H1 (cell line): ENCODE measurements at regions not wholly inside any gene's neighbourhood (a gene's known extent, or its start where the extent isn't known, plus 50 kb on each side); places are given as distances from the start of the nearest gene placed in this dataset.

Source experiments
- CTCF ChIA-PET: fragments of 300-600 bp; sonication (Branson Sonifier 250); formaldehyde crosslinking; loops from one replicate; lab custom pipeline; 2021; ENCODE audit not compliant: partially characterized antibody; lab: Charles Lee
- POLR2A ChIA-PET: fragments of 300-600 bp; sonication (Branson Sonifier 250); formaldehyde crosslinking; loops from one replicate; lab custom pipeline; 2021; ENCODE audit warnings: inconsistent platforms; ENCODE audit not compliant: partially characterized antibody; lab: Charles Lee
- DNase-seq, 2 experiments: peaks; one replicate each; pipeline versions ENCODE4 v3.0.0 to v3.0.0-alpha.2; 2010 to 2022; ENCODE audit warnings: low spot score in 2 of 2, low read depth in 1 of 2, mixed read lengths in 1 of 2
- FAIRE-seq: peaks from 2 replicates; lab custom pipeline; 2011; peaks lifted over from hg19 to GRCh38; lab: Jason Lieb, UNC
- H2AFZ ChIP-seq: 2 replicates; pipeline ENCODE4 v1.8.1; 2012; ENCODE audit warnings: low read length, inconsistent platforms
- H2AK5ac ChIP-seq: 2 replicates; pipeline ENCODE4 v1.6.1; 2013; ENCODE audit warnings: low read depth, low read length
- H2BK120ac ChIP-seq: replicated peaks from 2 replicates; pipeline ENCODE3; 2013; ENCODE audit warnings: low read depth, low read length, inconsistent platforms
- H2BK12ac ChIP-seq: 2 replicates; pipeline ENCODE4 v1.6.1; 2013; ENCODE audit warnings: low read depth, low read length
- H2BK15ac ChIP-seq: 2 replicates; pipeline ENCODE4 v1.6.1; 2013; ENCODE audit warnings: low read length
- H2BK20ac ChIP-seq: 2 replicates; pipeline ENCODE4 v1.6.1; 2013; ENCODE audit warnings: low read length
- H2BK5ac ChIP-seq: 2 replicates; pipeline ENCODE4 v1.6.1; 2013; ENCODE audit warnings: low read depth, low read length
- H3K14ac ChIP-seq: 2 replicates; pipeline ENCODE4 v1.6.1; 2013; ENCODE audit warnings: inconsistent platforms; ENCODE audit not compliant: insufficient read length
- H3K18ac ChIP-seq: 2 replicates; pipeline ENCODE4 v1.6.1; 2013; ENCODE audit warnings: low read length; ENCODE audit errors: extremely low read depth
- H3K23ac ChIP-seq: 2 replicates; pipeline ENCODE4 v1.6.1; 2013; ENCODE audit warnings: inconsistent platforms; ENCODE audit not compliant: insufficient read length
- H3K23me2 ChIP-seq: 2 replicates; pipeline ENCODE4 v1.6.1; 2013; ENCODE audit warnings: low read depth, low read length
- H3K27ac ChIP-seq: 2 replicates; pipeline ENCODE4 v1.6.1; 2011; ENCODE audit warnings: low read depth, low read length, inconsistent platforms
- H3K27me3 ChIP-seq, 4 experiments: replicated peaks in 1 of 4; 1 replicate in 1 of 4; 2 replicates in 3 of 4; pipeline versions ENCODE4 v1.6.1 to v1.8.1; 2011 to 2013; ENCODE audit warnings: low read length in 3 of 4, mild to moderate bottlenecking in 3 of 4, inconsistent platforms in 2 of 4, mixed read lengths in 2 of 4, moderate library complexity in 1 of 4; ENCODE audit not compliant: control insufficient read depth in 3 of 4, insufficient read depth in 3 of 4; ENCODE audit errors: extremely low read depth in 1 of 4
- H3K36me3 ChIP-seq, 4 experiments: 2 replicates each; pipeline versions ENCODE4 v1.6.1 to v1.8.1; 2011 to 2013; ENCODE audit warnings: mild to moderate bottlenecking in 4 of 4, low read length in 3 of 4, moderate library complexity in 2 of 4, control low read depth in 1 of 4, inconsistent platforms in 1 of 4; ENCODE audit not compliant: insufficient read depth in 4 of 4, control insufficient read depth in 2 of 4
- H3K4ac ChIP-seq: replicated peaks from 2 replicates; pipeline ENCODE3; 2013; ENCODE audit warnings: low read length, low read depth, mixed read lengths, inconsistent platforms; ENCODE audit not compliant: insufficient read length
- H3K4me1 ChIP-seq, 4 experiments: replicated peaks in 1 of 4; 1 replicate in 1 of 4; 2 replicates in 3 of 4; pipeline versions ENCODE4 v1.6.1 to v1.8.1; 2011 to 2013; ENCODE audit warnings: low read length in 3 of 4, inconsistent platforms in 2 of 4, mixed read lengths in 1 of 4; ENCODE audit not compliant: insufficient read depth in 4 of 4, control insufficient read depth in 3 of 4
- H3K4me2 ChIP-seq, 2 experiments: 2 replicates each; pipeline versions ENCODE4 v1.6.1 to v1.8.1; 2011 to 2013; ENCODE audit warnings: low read depth in 2 of 2, low read length in 2 of 2, control low read depth in 1 of 2, inconsistent platforms in 1 of 2, mild to moderate bottlenecking in 1 of 2; ENCODE audit not compliant: insufficient read depth in 1 of 2
- H3K4me3 ChIP-seq, 4 experiments: fragments of 200-600, 300-600 bp in 1 of 4; sonication (generic), shearing (Covaris generic), sonication (Bioruptor Twin) in 1 of 4; 2 replicates each; pipeline versions ENCODE4 v1.5.1 to v1.8.1; 2011 to 2016; ENCODE audit warnings: low read length in 4 of 4, low read depth in 3 of 4, control low read depth in 2 of 4, inconsistent platforms in 2 of 4, mild to moderate bottlenecking in 2 of 4, mixed read lengths in 1 of 4, moderate library complexity in 1 of 4; ENCODE audit not compliant: insufficient read depth in 2 of 4; ENCODE audit errors: extremely low read depth in 1 of 4
- H3K56ac ChIP-seq: replicated peaks from 2 replicates; pipeline ENCODE3; 2013; ENCODE audit warnings: low read depth, mild to moderate bottlenecking, mixed read lengths, low read length, inconsistent platforms; ENCODE audit not compliant: insufficient read length
- H3K79me1 ChIP-seq: 2 replicates; pipeline ENCODE4 v1.6.1; 2013; ENCODE audit warnings: low read depth, low read length, control low read depth
- H3K79me2 ChIP-seq, 2 experiments: 2 replicates each; pipeline versions ENCODE4 v1.6.1 to v1.8.1; 2012 to 2013; ENCODE audit warnings: low read length in 2 of 2, mild to moderate bottlenecking in 2 of 2, inconsistent platforms in 1 of 2; ENCODE audit not compliant: insufficient read depth in 2 of 2, control insufficient read depth in 1 of 2
- H3K9ac ChIP-seq, 4 experiments: replicated peaks in 1 of 4; 1 replicate in 1 of 4; 2 replicates in 3 of 4; pipeline versions ENCODE4 v1.6.1 to v1.8.1; 2011 to 2013; ENCODE audit warnings: low read depth in 3 of 4, low read length in 3 of 4, control low read depth in 2 of 4, mild to moderate bottlenecking in 2 of 4, moderate library complexity in 2 of 4, inconsistent platforms in 1 of 4; ENCODE audit errors: extremely low read depth in 1 of 4
- H3K9me3 ChIP-seq, 2 experiments: 2 replicates each; pipeline versions ENCODE4 v1.6.1 to v1.8.1; 2012 to 2013; ENCODE audit warnings: mild to moderate bottlenecking in 2 of 2, moderate library complexity in 2 of 2, control low read depth in 1 of 2, inconsistent platforms in 1 of 2, low read depth in 1 of 2, low read length in 1 of 2, mixed read lengths in 1 of 2; ENCODE audit not compliant: insufficient read depth in 2 of 2
- H4K20me1 ChIP-seq, 2 experiments: replicated peaks in 1 of 2; 2 replicates each; pipeline versions ENCODE3 to v1.8.1; 2011 to 2013; ENCODE audit warnings: inconsistent platforms in 2 of 2, low read length in 2 of 2, mild to moderate bottlenecking in 1 of 2; ENCODE audit not compliant: insufficient read depth in 2 of 2, control insufficient read depth in 1 of 2
- H4K5ac ChIP-seq: 2 replicates; pipeline ENCODE4 v1.6.1; 2013; ENCODE audit warnings: low read length, low read depth, mixed read lengths, inconsistent platforms; ENCODE audit not compliant: insufficient read length
- H4K8ac ChIP-seq: 2 replicates; pipeline ENCODE4 v1.8.0; 2013; ENCODE audit warnings: mild to moderate bottlenecking, moderate library complexity, low read length, inconsistent platforms; ENCODE audit not compliant: insufficient read depth; ENCODE audit errors: extremely low read depth
- H4K91ac ChIP-seq: replicated peaks from 2 replicates; pipeline ENCODE3; 2013; ENCODE audit warnings: low read length, mixed read lengths, inconsistent platforms; ENCODE audit not compliant: insufficient read length
- BRCA1 ChIP-seq: IDR thresholded peaks from 2 replicates; pipeline ENCODE4 v1.6.1; 2012; ENCODE audit warnings: low read depth, low read length, improper control_type of control experiment
- CTBP2 ChIP-seq: IDR thresholded peaks from 2 replicates; pipeline ENCODE4 v1.7.0; 2011; ENCODE audit warnings: borderline replicate concordance, mild to moderate bottlenecking, moderate library complexity, mixed read lengths, low read length; ENCODE audit not compliant: insufficient read depth, insufficient read length
- RFX5 ChIP-seq: IDR thresholded peaks from 2 replicates; pipeline ENCODE4 v1.6.1; 2011; ENCODE audit warnings: low read depth, low read length, improper control_type of control experiment, borderline replicate concordance
- RXRA ChIP-seq: IDR thresholded peaks from 2 replicates; pipeline ENCODE4 v1.6.1; 2011; ENCODE audit warnings: low read depth, mild to moderate bottlenecking, low read length, moderate library complexity; ENCODE audit not compliant: insufficient read depth
- WGBS, 2 experiments: shearing (Covaris generic) in 1 of 2; methylation state at CpG; one replicate each; pipeline versions ENCODE4 v1.1.6 to v1.1.7; 2013 to 2015; ENCODE audit warnings: low lambda C conversion rate in 2 of 2, mixed read lengths in 2 of 2, inconsistent platforms in 1 of 2, low coverage in 1 of 2, missing lambda C conversion rate in 1 of 2; ENCODE audit not compliant: insufficient replicate concordance in 2 of 2, insufficient coverage in 1 of 2, insufficient read length in 1 of 2; ENCODE audit errors: extremely low coverage in 1 of 2, missing lambda C conversion rate in 1 of 2; 5-methylcytosine and 5-hydroxymethylcytosine counted together

DNA sequence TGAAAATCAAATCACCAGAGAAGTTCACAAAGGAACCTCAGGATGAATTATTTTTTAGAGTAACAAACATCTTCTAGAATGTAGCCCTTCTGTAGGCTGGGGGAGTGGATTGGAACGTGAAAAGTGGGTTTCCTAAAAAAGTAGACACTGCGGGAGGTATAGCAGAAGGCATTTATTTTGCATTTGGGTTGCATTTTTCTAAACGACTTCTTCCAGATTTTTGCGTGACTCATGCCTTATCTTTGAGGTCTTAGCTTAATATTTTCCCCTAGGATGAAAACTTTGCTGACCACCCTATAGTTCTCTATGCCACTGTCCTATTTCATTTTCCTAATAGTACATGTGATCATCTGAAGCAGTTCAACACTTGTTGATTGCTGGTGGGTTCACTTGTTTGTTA is 112.7 kb upstream of the JCAD start:
- TF ChIP-seq RFX5 (no peak), BRCA1 (no peak), RXRA (no peak), CTBP2 (no peak)
- POLR2A ChIA-PET = no interaction called here
- H3K27ac ChIP-seq = no peak overlapping the region

More for the DNA sequence above, 112.7 kb upstream of the JCAD start:
- no peak overlapping the region for H2AK5ac ChIP-seq
- no peak overlapping the region for H4K5ac ChIP-seq
- no peak overlapping the region for H3K14ac ChIP-seq
- H3K4me2 ChIP-seq = no peak overlapping the region
- no peak overlapping the region for H3K56ac ChIP-seq
- FAIRE-seq (no peak), DNase-seq (no peak)
- H2BK15ac ChIP-seq = no peak overlapping the region
- no peak overlapping the region for H3K9ac ChIP-seq
- H3K23me2 ChIP-seq = no peaks in the 10 kb centered on the region; the same call in 1 of the 2 replicates
- H4K91ac ChIP-seq = no peak overlapping the region
- no peaks in the 10 kb centered on the region for H3K27me3 ChIP-seq
- no peak overlapping the region for H3K18ac ChIP-seq
- no peak overlapping the region for H2BK12ac ChIP-seq
- no peaks in the 10 kb centered on the region for H3K36me3 ChIP-seq
- no peak overlapping the region for H2BK5ac ChIP-seq
- H3K9me3 ChIP-seq = no peaks in the 10 kb centered on the region
- H2BK120ac ChIP-seq = no peak overlapping the region
- H4K8ac ChIP-seq = no peak overlapping the region
- no peaks in the 10 kb centered on the region for H3K79me2 ChIP-seq
- CTCF ChIA-PET = no interaction called here
- H3K4me1 ChIP-seq = no peaks in the 10 kb centered on the region
- no peaks in the 10 kb centered on the region for H4K20me1 ChIP-seq
- no peaks in the 10 kb centered on the region for H3K79me1 ChIP-seq
- no peak overlapping the region for H3K4ac ChIP-seq
- H3K23ac ChIP-seq = no peak overlapping the region
- WGBS, 2 experiments = 88% methylated on average over 4 of the region's 4 CpGs; no CpG with 5 or more reads in 1 of the 2 experiments
- no peak overlapping the region for H2AFZ ChIP-seq
- no peak overlapping the region for H2BK20ac ChIP-seq
- H3K4me3 ChIP-seq = no peak overlapping the region
